ENCODE measurements at regions not wholly inside any gene's neighbourhood (a gene's known extent, or its start where the extent isn't known, plus 50 kb on each side); places are given as distances from the start of the nearest gene placed in this dataset.

GRCh38 chr13:111662895-111663294, 342.5 kb downstream of the TEX29 start:
- no peak for DNase-seq (ENCODE audit: low read depth)
- TF ChIP-seq, protein P1, sequence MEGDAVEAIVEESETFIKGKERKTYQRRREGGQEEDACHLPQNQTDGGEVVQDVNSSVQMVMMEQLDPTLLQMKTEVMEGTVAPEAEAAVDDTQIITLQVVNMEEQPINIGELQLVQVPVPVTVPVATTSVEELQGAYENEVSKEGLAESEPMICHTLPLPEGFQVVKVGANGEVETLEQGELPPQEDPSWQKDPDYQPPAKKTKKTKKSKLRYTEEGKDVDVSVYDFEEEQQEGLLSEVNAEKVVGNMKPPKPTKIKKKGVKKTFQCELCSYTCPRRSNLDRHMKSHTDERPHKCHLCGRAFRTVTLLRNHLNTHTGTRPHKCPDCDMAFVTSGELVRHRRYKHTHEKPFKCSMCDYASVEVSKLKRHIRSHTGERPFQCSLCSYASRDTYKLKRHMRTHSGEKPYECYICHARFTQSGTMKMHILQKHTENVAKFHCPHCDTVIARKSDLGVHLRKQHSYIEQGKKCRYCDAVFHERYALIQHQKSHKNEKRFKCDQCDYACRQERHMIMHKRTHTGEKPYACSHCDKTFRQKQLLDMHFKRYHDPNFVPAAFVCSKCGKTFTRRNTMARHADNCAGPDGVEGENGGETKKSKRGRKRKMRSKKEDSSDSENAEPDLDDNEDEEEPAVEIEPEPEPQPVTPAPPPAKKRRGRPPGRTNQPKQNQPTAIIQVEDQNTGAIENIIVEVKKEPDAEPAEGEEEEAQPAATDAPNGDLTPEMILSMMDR (conservative IDR thresholded peaks at IDR 0.05; ENCODE audit: control insufficient read depth, insufficient read depth, low read depth, low read length), result no peak
- no peak overlapping the region for H3K4me3 ChIP-seq (ENCODE audit: control insufficient read depth, low read depth, low read length)

GRCh38 chr13:111663505-111663904, 343.1 kb downstream of the TEX29 start:
- H3K4me3 ChIP-seq (ENCODE audit: control insufficient read depth, low read depth, low read length), result no peak overlapping the region
- TF ChIP-seq, protein P1 (conservative IDR thresholded peaks at IDR 0.05; ENCODE audit: control insufficient read depth, insufficient read depth, low read depth, low read length), result no peak
- DNase-seq (ENCODE audit: low read depth), result no peak

DNA sequence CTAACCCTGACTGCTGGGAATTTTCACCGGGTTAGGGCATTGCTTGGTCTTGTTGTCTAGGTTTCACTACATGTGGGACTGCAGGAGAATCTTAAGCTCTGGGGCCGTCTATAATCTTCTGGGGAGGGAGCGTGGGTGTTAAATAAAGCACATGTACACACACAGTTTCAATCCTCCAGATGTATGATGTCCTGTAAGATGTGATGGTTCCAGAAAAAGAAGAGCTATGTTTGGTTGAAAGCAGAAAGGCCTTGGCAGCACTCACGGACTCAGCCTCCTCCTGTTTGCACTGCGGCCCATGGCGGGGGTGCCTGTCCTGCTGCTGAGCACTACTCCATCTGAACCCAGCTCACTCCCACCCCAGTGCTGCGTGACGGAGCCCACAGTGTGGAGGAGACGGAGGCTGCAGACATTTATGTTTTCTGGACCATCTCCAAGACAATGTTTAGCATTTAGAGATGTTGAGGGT, 343.5 kb downstream of the TEX29 start:
- H3K4me3 ChIP-seq (ENCODE audit: control insufficient read depth, low read depth, low read length), result no peak overlapping the region
- no peak for DNase-seq (ENCODE audit: low read depth)
- TF ChIP-seq, protein P1 (conservative IDR thresholded peaks at IDR 0.05; ENCODE audit: control insufficient read depth, insufficient read depth, low read depth, low read length), result no peak

GRCh38 chr13:111664696-111665095, 344.3 kb downstream of the TEX29 start:
- no peak for DNase-seq (ENCODE audit: low read depth)
- H3K4me3 ChIP-seq (ENCODE audit: control insufficient read depth, low read depth, low read length), result no peak overlapping the region
- TF ChIP-seq, protein P1 (conservative IDR thresholded peaks at IDR 0.05; ENCODE audit: control insufficient read depth, insufficient read depth, low read depth, low read length), result no peak

- H3K4me3 ChIP-seq (ENCODE audit: control insufficient read depth, low read depth, low read length), result no peak overlapping the region
- TF ChIP-seq, protein P1 (conservative IDR thresholded peaks at IDR 0.05; ENCODE audit: control insufficient read depth, insufficient read depth, low read depth, low read length), result no peak
- no peak for DNase-seq (ENCODE audit: low read depth)
These were observed 345.3 kb downstream of the TEX29 start for GRCh38 chr13:111665691-111666095.

DNA sequence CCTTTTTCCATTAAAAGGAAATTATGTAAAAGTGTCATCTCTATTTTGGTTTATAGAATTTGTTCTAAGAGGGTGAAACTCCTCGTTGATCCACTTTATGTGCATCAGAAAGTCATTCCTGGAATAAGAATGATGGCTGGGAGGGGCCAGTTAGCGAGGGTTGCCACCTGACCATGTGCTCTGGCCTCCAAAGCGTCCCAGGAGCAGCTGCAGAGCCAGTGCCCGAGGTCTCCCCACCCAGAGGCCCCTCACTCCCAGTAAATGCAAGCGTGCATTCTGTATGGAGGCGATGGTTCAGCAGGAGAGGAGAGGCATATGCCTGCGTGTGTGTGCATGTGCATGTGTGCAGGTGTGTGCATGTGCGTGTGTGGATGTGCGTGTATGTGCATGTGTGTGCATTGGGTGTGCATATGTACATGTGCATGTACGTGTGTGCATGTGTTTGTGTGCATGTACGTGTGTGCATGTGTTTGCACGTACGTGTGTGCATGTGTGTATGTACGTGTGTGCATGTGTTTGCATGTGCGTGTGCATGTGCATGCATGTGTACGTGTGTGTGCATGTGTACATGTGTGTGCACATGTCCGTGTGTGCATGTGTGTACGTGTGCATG, 345.8 kb downstream of the TEX29 start:
- TF ChIP-seq, protein P1 (conservative IDR thresholded peaks at IDR 0.05; ENCODE audit: control insufficient read depth, insufficient read depth, low read depth, low read length), result no peak
- no peak overlapping the region for H3K4me3 ChIP-seq (ENCODE audit: control insufficient read depth, low read depth, low read length)
- no peak for DNase-seq (ENCODE audit: low read depth)

- DNase-seq (ENCODE audit: low read depth), result no peak
- H3K4me3 ChIP-seq (ENCODE audit: control insufficient read depth, low read depth, low read length), result no peak overlapping the region
- TF ChIP-seq, protein P1 (conservative IDR thresholded peaks at IDR 0.05; ENCODE audit: control insufficient read depth, insufficient read depth, low read depth, low read length), result no peak
These were observed 347.3 kb downstream of the TEX29 start for GRCh38 chr13:111667757-111668156.
